ENCODE measurements at regions not wholly inside any gene's neighbourhood (a gene's known extent, or its start where the extent isn't known, plus 50 kb on each side); places are given as distances from the start of the nearest gene placed in this dataset.

GRCh38 chr2:14301331-14301730, 331.2 kb upstream of the LRATD1 start:
- no peaks in the 10 kb centered on the region for H3K4me1 ChIP-seq
- H3K27ac ChIP-seq: no peak overlapping the region
- intact Hi-C loops (cut with DNase I): no loop called here
- TF ChIP-seq POLR2AphosphoS5 (IDR thresholded peaks at IDR 0.05; ENCODE audit: insufficient read depth in 1 of 2, low read depth in 1 of 2): no peak
- no peak for TF ChIP-seq POLR2A (IDR thresholded peaks at IDR 0.05)
- TF ChIP-seq CTCF (IDR thresholded peaks at IDR 0.05): no peak
- H3K4me3 ChIP-seq: no peak overlapping the region
- H3K9me3 ChIP-seq: no peaks in the 10 kb centered on the region
- no peaks in the 10 kb centered on the region for H3K27me3 ChIP-seq
- no peaks in the 10 kb centered on the region for H3K36me3 ChIP-seq
- no peak for DNase-seq (ENCODE audit: extremely low spot score in 2 of 2)

- no peaks in the 10 kb centered on the region for H3K36me3 ChIP-seq
- H3K27ac ChIP-seq: no peak overlapping the region
- no peak overlapping the region for H3K4me3 ChIP-seq
- H3K9me3 ChIP-seq: no peaks in the 10 kb centered on the region
- intact Hi-C loops (cut with DNase I): no loop called here
- no peaks in the 10 kb centered on the region for H3K27me3 ChIP-seq
- TF ChIP-seq CTCF (IDR thresholded peaks at IDR 0.05) (no peak), POLR2A (IDR thresholded peaks at IDR 0.05) (no peak), POLR2AphosphoS5 (IDR thresholded peaks at IDR 0.05; ENCODE audit: insufficient read depth in 1 of 2, low read depth in 1 of 2) (no peak)
- no peaks in the 10 kb centered on the region for H3K4me1 ChIP-seq
- DNase-seq (ENCODE audit: extremely low spot score in 2 of 2): no peak
Observed at GRCh38 chr2:14303366-14304115, 329.0 kb upstream of the LRATD1 start.

- no peak for DNase-seq (ENCODE audit: extremely low spot score in 2 of 2)
- no peaks in the 10 kb centered on the region for H3K4me1 ChIP-seq
- no peak for TF ChIP-seq POLR2A (IDR thresholded peaks at IDR 0.05)
- TF ChIP-seq POLR2AphosphoS5 (IDR thresholded peaks at IDR 0.05; ENCODE audit: insufficient read depth in 1 of 2, low read depth in 1 of 2): no peak
- no peak for TF ChIP-seq CTCF (IDR thresholded peaks at IDR 0.05)
- no peaks in the 10 kb centered on the region for H3K9me3 ChIP-seq
- no peak overlapping the region for H3K27ac ChIP-seq
- H3K36me3 ChIP-seq: no peaks in the 10 kb centered on the region
- intact Hi-C loops (cut with DNase I): no loop called here
- no peak overlapping the region for H3K4me3 ChIP-seq
- H3K27me3 ChIP-seq: no peaks in the 10 kb centered on the region
Observed at GRCh38 chr2:14304326-14304725, 328.2 kb upstream of the LRATD1 start.

GRCh38 chr2:14306268-14306861, 326.2 kb upstream of the LRATD1 start:
- no peak overlapping the region for H3K4me3 ChIP-seq
- no peak for DNase-seq (ENCODE audit: extremely low spot score in 2 of 2)
- intact Hi-C loops (cut with DNase I): no loop called here
- no peak overlapping the region for H3K27ac ChIP-seq
- no peaks in the 10 kb centered on the region for H3K27me3 ChIP-seq
- no peak for TF ChIP-seq CTCF (IDR thresholded peaks at IDR 0.05)
- H3K36me3 ChIP-seq: no peaks in the 10 kb centered on the region
- no peaks in the 10 kb centered on the region for H3K4me1 ChIP-seq
- H3K9me3 ChIP-seq: no peaks in the 10 kb centered on the region

GRCh38 chr2:14313341-14313740, 319.2 kb upstream of the LRATD1 start:
- H3K4me1 ChIP-seq: no peaks in the 10 kb centered on the region
- H3K4me3 ChIP-seq: no peak overlapping the region
- no peaks in the 10 kb centered on the region for H3K9me3 ChIP-seq
- no peak overlapping the region for H3K27ac ChIP-seq
- no peaks in the 10 kb centered on the region for H3K27me3 ChIP-seq
- DNase-seq (ENCODE audit: extremely low spot score in 2 of 2): no peak
- no peak for TF ChIP-seq POLR2AphosphoS5 (IDR thresholded peaks at IDR 0.05; ENCODE audit: insufficient read depth in 1 of 2, low read depth in 1 of 2)
- TF ChIP-seq CTCF (IDR thresholded peaks at IDR 0.05): no peak
- TF ChIP-seq POLR2A (IDR thresholded peaks at IDR 0.05): no peak
- H3K36me3 ChIP-seq: no peaks in the 10 kb centered on the region
- intact Hi-C loops (cut with DNase I): no loop called here

All from vagina (tissue), 2 donors.